SW480 (cell line): ENCODE measurements at regions not wholly inside any gene's neighbourhood (a gene's known extent, or its start where the extent isn't known, plus 50 kb on each side); places are given as distances from the start of the nearest gene placed in this dataset.
A peak's percentile ranks its signal among the peaks of the same experiment; 100 is the strongest.

Experiments used
- DNase-seq: peaks from one replicate; pipeline ENCODE4 v3.0.0-alpha.2; 2016; ENCODE audit warnings: low spot score

DNA sequence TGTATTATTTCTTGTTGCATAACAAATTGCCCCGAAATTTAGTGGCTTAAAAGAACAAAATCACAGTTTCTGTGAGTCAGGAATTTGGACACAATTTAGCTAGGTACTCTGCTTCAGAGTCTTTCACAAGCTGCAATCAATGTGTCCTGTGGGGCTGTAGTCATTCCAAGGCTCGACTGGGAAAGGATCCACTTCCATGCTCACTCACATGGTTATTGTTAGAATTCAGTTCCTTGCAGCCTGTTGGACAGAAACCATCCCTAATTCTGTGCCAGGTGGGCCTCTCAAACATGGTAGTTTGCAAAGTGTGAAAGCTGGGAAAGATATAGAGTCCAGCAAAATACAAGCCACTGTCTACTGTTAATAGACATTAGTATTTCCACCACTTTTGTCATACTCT is 59.7 kb upstream of the ARID2 start:
- DNase-seq: no peak

DNA sequence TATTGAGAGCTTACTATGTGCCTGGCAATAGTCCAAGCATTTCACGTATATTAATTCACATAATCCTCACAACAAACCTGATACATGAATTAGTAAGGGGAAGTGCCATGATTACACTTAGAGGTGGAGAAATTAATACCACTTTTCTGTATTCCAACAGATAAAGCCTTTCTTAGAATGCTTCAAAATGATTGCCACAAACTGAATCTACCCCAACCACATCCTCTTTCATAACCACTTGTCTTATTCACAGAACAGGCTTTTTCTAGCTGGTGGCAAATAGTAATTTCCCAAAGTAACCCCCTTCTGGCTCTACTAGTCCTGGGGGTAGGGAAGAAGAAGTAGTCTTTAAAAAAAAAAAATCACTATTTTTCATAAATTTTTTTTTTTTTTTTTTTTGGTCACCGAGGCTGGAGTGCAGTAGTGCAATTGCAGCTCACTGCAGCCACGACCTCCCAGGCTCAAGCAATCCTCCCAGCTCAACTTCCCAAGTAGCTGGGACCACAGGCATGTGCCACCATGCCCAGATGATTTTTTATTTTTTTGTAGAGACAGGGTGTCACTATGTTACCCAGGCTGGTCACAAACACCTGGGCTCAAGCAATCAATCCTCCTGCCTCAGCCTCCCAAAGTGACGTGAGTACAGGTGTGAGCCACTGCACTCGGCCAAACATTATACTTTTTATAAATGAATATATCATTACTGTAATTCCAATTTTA is 59.0 kb upstream of the ARID2 start:
- no peak for DNase-seq

- no peak for DNase-seq
Measured at GRCh38 chr12:45671254-45671653, 58.3 kb upstream of the ARID2 start.

DNA sequence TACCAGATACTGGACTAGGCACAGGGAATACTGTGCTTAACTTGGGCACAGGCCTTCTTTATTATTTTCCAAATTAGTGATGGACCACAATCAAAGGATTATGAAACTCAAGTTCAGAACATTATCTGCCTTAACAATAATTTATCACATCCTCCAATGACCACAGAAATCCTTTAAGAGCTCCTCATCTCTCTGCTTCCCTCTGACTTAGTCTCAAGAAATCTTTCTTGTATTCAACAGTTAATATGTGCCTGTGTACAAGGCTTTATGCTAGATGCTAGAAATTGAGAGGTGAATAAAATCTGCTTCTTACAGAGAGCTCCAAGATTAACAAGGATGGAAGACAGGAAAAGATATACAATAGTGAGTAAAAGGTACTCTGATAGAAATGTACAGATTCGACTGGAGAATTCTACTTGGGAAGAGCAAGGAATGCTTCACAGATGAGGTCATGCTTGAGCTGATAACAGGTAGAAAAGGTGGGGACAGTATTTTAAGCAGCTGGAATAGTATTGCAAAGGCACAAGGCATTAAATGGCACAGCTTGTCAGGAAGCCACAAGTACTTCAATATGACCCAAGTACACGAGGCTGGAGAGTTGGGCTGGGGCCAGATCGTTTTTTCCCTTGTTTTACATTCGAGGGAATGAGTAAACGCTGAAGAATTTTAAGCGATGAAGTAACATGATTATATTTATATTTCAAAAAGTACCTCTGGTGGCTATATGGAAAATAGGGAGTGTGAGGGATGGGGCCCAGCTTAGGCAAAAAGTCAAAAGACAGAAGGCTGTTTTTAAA is 55.1 kb upstream of the ARID2 start:
- peak; percentile 13 for DNase-seq

- no peak for DNase-seq
Measured at GRCh38 chr12:45675534-45675933, 54.0 kb upstream of the ARID2 start.
